CD4-positive, alpha-beta T cell (primary cell): ENCODE measurements at regions not wholly inside any gene's neighbourhood (a gene's known extent, or its start where the extent isn't known, plus 50 kb on each side); places are given as distances from the start of the nearest gene placed in this dataset.

Experiments used
- ATAC-seq: fragments of 200-7000 bp; cut with Tn5 transposase; one replicate; pipeline ENCODE4 v1.10.0; 2022; ENCODE audit warnings: mild to moderate bottlenecking; ENCODE audit not compliant: poor library complexity
- CTCF ChIA-PET: fragments of 350-600 bp; sonication (Branson Sonifier 250); formaldehyde crosslinking; loops from one replicate; lab custom pipeline; 2021; ENCODE audit warnings: antibody characterized with exemption, inconsistent platforms; lab: Charles Lee
- POLR2A ChIA-PET: fragments of 350-600 bp; sonication (Branson Sonifier 250); formaldehyde crosslinking; loops from one replicate; lab custom pipeline; 2021; ENCODE audit warnings: antibody characterized with exemption, inconsistent platforms; lab: Charles Lee
- DNase-seq, 14 experiments: peaks; one replicate each; pipeline ENCODE4 v3.0.0-alpha.2; 2013 to 2020; ENCODE audit warnings: mixed read lengths in 2 of 14
- H3K27ac ChIP-seq, 2 donors: one replicate each; pipeline versions ENCODE4 v1.5.1 to v1.7.0; 2013; ENCODE audit warnings: low read length in 2 of 2, low read depth in 1 of 2, mild to moderate bottlenecking in 1 of 2
- H3K27me3 ChIP-seq, 2 experiments: 1 replicate in 1 of 2; 2 replicates in 1 of 2; pipeline versions ENCODE4 v1.6.1 to v1.7.0; 2013; ENCODE audit warnings: low read length in 2 of 2, control low read depth in 1 of 2, mild to moderate bottlenecking in 1 of 2, moderate library complexity in 1 of 2; ENCODE audit not compliant: insufficient read depth in 2 of 2, control insufficient read depth in 1 of 2
- H3K36me3 ChIP-seq: one replicate; pipeline ENCODE4 v1.6.1; 2013; ENCODE audit warnings: low read length, control low read depth; ENCODE audit not compliant: insufficient read depth
- H3K4me1 ChIP-seq: one replicate; pipeline ENCODE4 v1.6.1; 2013; ENCODE audit warnings: low read length, control low read depth; ENCODE audit not compliant: insufficient read depth
- H3K4me3 ChIP-seq: one replicate; pipeline ENCODE4 v1.5.1; 2013; ENCODE audit warnings: mild to moderate bottlenecking, low read length, moderate library complexity
- H3K9me3 ChIP-seq, 2 experiments: 1 replicate in 1 of 2; 2 replicates in 1 of 2; pipeline versions ENCODE4 v1.6.1 to v1.7.0; 2013; ENCODE audit warnings: low read length in 2 of 2, mild to moderate bottlenecking in 2 of 2, control low read depth in 1 of 2, moderate library complexity in 1 of 2; ENCODE audit not compliant: control insufficient read depth in 1 of 2, insufficient read depth in 1 of 2
- H3K27ac Mint-ChIP-seq: one replicate; pipeline ENCODE4 v1.8.0; 2020; ENCODE audit warnings: mixed read lengths
- H3K27me3 Mint-ChIP-seq: one replicate; pipeline ENCODE4 v1.8.0; 2021; ENCODE audit warnings: mixed read lengths
- H3K36me3 Mint-ChIP-seq: one replicate; pipeline ENCODE4 v1.8.0; 2021; ENCODE audit warnings: low read depth, mixed read lengths
- H3K4me1 Mint-ChIP-seq: one replicate; pipeline ENCODE4 v1.8.0; 2021; ENCODE audit warnings: low read depth, mixed read lengths
- H3K4me3 Mint-ChIP-seq: one replicate; pipeline ENCODE4 v1.8.0; 2020; ENCODE audit warnings: mild to moderate bottlenecking, mixed read lengths
- H3K9me3 Mint-ChIP-seq: one replicate; pipeline ENCODE4 v1.8.0; 2020; ENCODE audit warnings: mixed read lengths
- CTCF ChIP-seq: fragments of 200-600 bp; IDR thresholded peaks from one replicate; pipeline ENCODE4 v1.8.0; 2022; ENCODE audit warnings: antibody characterized with exemption, mild to moderate bottlenecking
- intact Hi-C, 2 experiments: fragments of 100-400 bp; cut with DNase I in 1 of 2; cut with micrococcal nuclease in 1 of 2; formaldehyde crosslinking; loops; one replicate each; pipeline versions ENCODE4 v1.15.1 to v1.9.0; 2023 to 2025; cut with DNase I, micrococcal nuclease

- no peaks in the 10 kb centered on the region for H3K4me1 ChIP-seq
- no peak overlapping the region for H3K4me3 Mint-ChIP-seq
- DNase-seq (no peak), ATAC-seq (no peak)
- intact Hi-C loops, result loop anchor here in 1 of 2 experiments (1.0 kb wide), 1 partner anchor 9 kb away; no protein-coding TSS in a partner anchor
- H3K9me3 Mint-ChIP-seq, result peaks cover 2% of the 10 kb centered on the region
- no peaks in the 10 kb centered on the region for H3K27me3 Mint-ChIP-seq
- H3K36me3 ChIP-seq, result no peaks in the 10 kb centered on the region
- H3K27ac ChIP-seq, result no peak overlapping the region
- H3K27me3 ChIP-seq, result no peaks in the 10 kb centered on the region
- CTCF ChIA-PET, result no interaction called here
- no peak overlapping the region for H3K27ac Mint-ChIP-seq
- no peak for TF ChIP-seq CTCF
- H3K4me1 Mint-ChIP-seq, result no peaks in the 10 kb centered on the region
- H3K9me3 ChIP-seq, result no peaks in the 10 kb centered on the region
- no peaks in the 10 kb centered on the region for H3K36me3 Mint-ChIP-seq
- POLR2A ChIA-PET, result no interaction called here
- H3K4me3 ChIP-seq, result no peak overlapping the region
These were observed 550.8 kb upstream of the SLITRK1 start for GRCh38 chr13:84433024-84433423.

GRCh38 chr13:84431646-84432045 lies 549.4 kb upstream of the SLITRK1 start:
- Mint-ChIP-seq H3K9me3 (peaks cover 2% of the 10 kb centered on the region), H3K4me1 (no peaks in the 10 kb centered on the region), H3K36me3 (no peaks in the 10 kb centered on the region), H3K4me3 (no peak overlapping the region), H3K27me3 (no peaks in the 10 kb centered on the region), H3K27ac (no peak overlapping the region)
- H3K9me3 ChIP-seq, result no peaks in the 10 kb centered on the region
- DNase-seq (no peak), ATAC-seq (no peak)
- H3K4me1 ChIP-seq, result no peaks in the 10 kb centered on the region
- intact Hi-C loops, result no loop called here
- no peaks in the 10 kb centered on the region for H3K36me3 ChIP-seq
- no peak overlapping the region for H3K27ac ChIP-seq
- H3K27me3 ChIP-seq, result no peaks in the 10 kb centered on the region
- H3K4me3 ChIP-seq, result no peak overlapping the region
- POLR2A ChIA-PET, result interaction anchor here (0.6 kb wide), 1 partner anchor 9 kb away, joined by 3 read pairs; no protein-coding TSS in a partner anchor
- no peak for TF ChIP-seq CTCF
- CTCF ChIA-PET, result no interaction called here

GRCh38 chr13:84430446-84430845 lies 548.2 kb upstream of the SLITRK1 start:
- H3K9me3 ChIP-seq, result no peaks in the 10 kb centered on the region
- no peak overlapping the region for H3K27ac ChIP-seq
- no peaks in the 10 kb centered on the region for H3K27me3 ChIP-seq
- ATAC-seq (no peak), DNase-seq (no peak)
- H3K4me3 ChIP-seq, result no peak overlapping the region
- H3K4me1 Mint-ChIP-seq, result no peaks in the 10 kb centered on the region
- peaks cover 2% of the 10 kb centered on the region for H3K9me3 Mint-ChIP-seq
- no peak overlapping the region for H3K4me3 Mint-ChIP-seq
- H3K36me3 Mint-ChIP-seq, result no peaks in the 10 kb centered on the region
- no peaks in the 10 kb centered on the region for H3K27me3 Mint-ChIP-seq
- TF ChIP-seq CTCF, result no peak
- intact Hi-C loops, result no loop called here
- POLR2A ChIA-PET, result no interaction called here
- CTCF ChIA-PET, result no interaction called here
- H3K27ac Mint-ChIP-seq, result no peak overlapping the region
- H3K36me3 ChIP-seq, result no peaks in the 10 kb centered on the region
- H3K4me1 ChIP-seq, result no peaks in the 10 kb centered on the region
